ENCODE measurements at regions not wholly inside any gene's neighbourhood (a gene's known extent, or its start where the extent isn't known, plus 50 kb on each side); places are given as distances from the start of the nearest gene placed in this dataset.

- DNase-seq (ENCODE audit: low read depth) = no peak
Observed at GRCh38 chr5:67462147-67462546, 265.5 kb upstream of the CD180 start.

- no peak for DNase-seq (ENCODE audit: low read depth)
Observed at GRCh38 chr5:67459253-67459652, 262.7 kb upstream of the CD180 start.

GRCh38 chr5:67455970-67456369 lies 259.4 kb upstream of the CD180 start:
- no peak for DNase-seq (ENCODE audit: low read depth)

GRCh38 chr5:67454957-67455561 lies 258.5 kb upstream of the CD180 start:
- DNase-seq (ENCODE audit: low read depth) = no peak

GRCh38 chr5:67453111-67453905 lies 256.7 kb upstream of the CD180 start:
- DNase-seq (ENCODE audit: low read depth) = no peak

- DNase-seq (ENCODE audit: low read depth) = no peak
Observed at GRCh38 chr5:67451640-67452279, 255.2 kb upstream of the CD180 start.

GRCh38 chr5:67447732-67448131 lies 251.1 kb upstream of the CD180 start:
- no peak for DNase-seq (ENCODE audit: low read depth)

- DNase-seq (ENCODE audit: low read depth) = no peak
Observed at GRCh38 chr5:67437905-67438845, 241.6 kb upstream of the CD180 start.

- no peak for DNase-seq (ENCODE audit: low read depth)
Observed at GRCh38 chr5:67435032-67435431, 238.4 kb upstream of the CD180 start.

- DNase-seq (ENCODE audit: low read depth) = no peak
Observed at GRCh38 chr5:67434466-67434865, 237.9 kb upstream of the CD180 start.

- DNase-seq (ENCODE audit: low read depth) = no peak
Observed at GRCh38 chr5:67432606-67433005, 236.0 kb upstream of the CD180 start.

GRCh38 chr5:67431191-67431590 lies 234.6 kb upstream of the CD180 start:
- DNase-seq (ENCODE audit: low read depth) = no peak

GRCh38 chr5:67427850-67428298 lies 231.3 kb upstream of the CD180 start:
- DNase-seq (ENCODE audit: low read depth) = no peak

- no peak for DNase-seq (ENCODE audit: low read depth)
Observed at GRCh38 chr5:67426961-67427849, 230.6 kb upstream of the CD180 start.

GRCh38 chr5:67425514-67425913 lies 228.9 kb upstream of the CD180 start:
- DNase-seq (ENCODE audit: low read depth) = no peak

- DNase-seq (ENCODE audit: low read depth) = no peak
Observed at GRCh38 chr5:67417839-67418238, 221.2 kb upstream of the CD180 start.

- DNase-seq (ENCODE audit: low read depth) = no peak
Observed at GRCh38 chr5:67416986-67417385, 220.4 kb upstream of the CD180 start.

GRCh38 chr5:67416133-67416937 lies 219.7 kb upstream of the CD180 start:
- no peak for DNase-seq (ENCODE audit: low read depth)

GRCh38 chr5:67414712-67415111 lies 218.1 kb upstream of the CD180 start:
- DNase-seq (ENCODE audit: low read depth) = no peak

- no peak for DNase-seq (ENCODE audit: low read depth)
Observed at GRCh38 chr5:67413721-67414120, 217.1 kb upstream of the CD180 start.
